Suprapubic skin (tissue), 4 donors: ENCODE measurements at regions not wholly inside any gene's neighbourhood (a gene's known extent, or its start where the extent isn't known, plus 50 kb on each side); places are given as distances from the start of the nearest gene placed in this dataset.

ENCODE experiments used
- DNase-seq, 2 donors: peaks; one replicate each; pipeline ENCODE4 v3.0.0-alpha.2; 2019; ENCODE audit warnings: low spot score in 2 of 2
- H3K27ac ChIP-seq: fragments of 200-600 bp; sonication (generic); one replicate; pipeline ENCODE4 v1.5.1; 2019
- H3K27me3 ChIP-seq: fragments of 200-600 bp; sonication (generic); one replicate; pipeline ENCODE4 v1.5.1; 2019
- H3K36me3 ChIP-seq: fragments of 200-600 bp; sonication (generic); one replicate; pipeline ENCODE4 v1.5.1; 2019
- H3K4me1 ChIP-seq: fragments of 200-600 bp; sonication (generic); one replicate; pipeline ENCODE4 v1.5.1; 2019
- H3K4me3 ChIP-seq: fragments of 200-600 bp; sonication (generic); one replicate; pipeline ENCODE4 v1.5.1; 2019; ENCODE audit warnings: mild to moderate bottlenecking
- H3K9me3 ChIP-seq: fragments of 200-600 bp; sonication (generic); one replicate; pipeline ENCODE4 v1.5.1; 2019
- EP300 ChIP-seq: sonication (generic); formaldehyde crosslinking; IDR thresholded peaks from one replicate; pipeline ENCODE4 v1.6.1; 2017; ENCODE audit warnings: antibody characterized with exemption
- POLR2A ChIP-seq, 2 donors: fragments of 450-650 bp; IDR thresholded peaks; one replicate each; pipeline ENCODE4 v1.6.1; 2017; ENCODE audit warnings: antibody characterized with exemption in 2 of 2, mild to moderate bottlenecking in 2 of 2, moderate library complexity in 2 of 2
- POLR2AphosphoS5 ChIP-seq, 3 donors: sonication (generic); formaldehyde crosslinking; IDR thresholded peaks; one replicate each; pipeline ENCODE4 v1.6.1; 2017; ENCODE audit warnings: antibody characterized with exemption in 3 of 3
- WGBS: methylation state at CpG from one replicate; pipeline ENCODE4 v1.1.5; 2018; 5-methylcytosine and 5-hydroxymethylcytosine counted together
- TF ChIP-seq, protein P1 (sequence below), 2 donors: fragments of 200-600 bp in 1 of 2; fragments of 450-650 bp in 1 of 2; sonication (generic) in 1 of 2; IDR thresholded peaks; one replicate each; pipeline ENCODE4 v1.5.1; 2016 to 2019; ENCODE audit warnings: antibody characterized with exemption in 2 of 2, mild to moderate bottlenecking in 1 of 2, moderate library complexity in 1 of 2

DNA sequence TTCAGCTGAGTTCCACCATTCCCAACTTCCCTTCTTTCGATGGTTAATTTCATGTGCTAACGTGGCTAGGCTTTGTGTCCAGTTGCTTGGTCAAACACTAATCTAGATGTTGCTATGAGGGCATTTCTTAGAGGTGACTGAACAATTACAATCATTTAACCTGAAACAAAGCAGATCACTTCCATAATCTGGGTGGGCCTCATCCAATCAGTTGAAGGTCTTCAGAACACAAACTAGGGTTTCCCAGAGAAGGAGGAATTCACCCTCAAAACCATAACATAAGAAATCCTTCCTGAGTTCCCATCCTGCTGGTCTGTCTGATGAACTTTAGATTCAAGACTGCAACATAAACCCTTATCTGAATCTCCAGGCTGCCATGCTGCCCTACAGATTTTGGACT lies 2381.7 kb downstream of the MAT2B start:
- no peak for TF ChIP-seq EP300
- TF ChIP-seq, protein P1, sequence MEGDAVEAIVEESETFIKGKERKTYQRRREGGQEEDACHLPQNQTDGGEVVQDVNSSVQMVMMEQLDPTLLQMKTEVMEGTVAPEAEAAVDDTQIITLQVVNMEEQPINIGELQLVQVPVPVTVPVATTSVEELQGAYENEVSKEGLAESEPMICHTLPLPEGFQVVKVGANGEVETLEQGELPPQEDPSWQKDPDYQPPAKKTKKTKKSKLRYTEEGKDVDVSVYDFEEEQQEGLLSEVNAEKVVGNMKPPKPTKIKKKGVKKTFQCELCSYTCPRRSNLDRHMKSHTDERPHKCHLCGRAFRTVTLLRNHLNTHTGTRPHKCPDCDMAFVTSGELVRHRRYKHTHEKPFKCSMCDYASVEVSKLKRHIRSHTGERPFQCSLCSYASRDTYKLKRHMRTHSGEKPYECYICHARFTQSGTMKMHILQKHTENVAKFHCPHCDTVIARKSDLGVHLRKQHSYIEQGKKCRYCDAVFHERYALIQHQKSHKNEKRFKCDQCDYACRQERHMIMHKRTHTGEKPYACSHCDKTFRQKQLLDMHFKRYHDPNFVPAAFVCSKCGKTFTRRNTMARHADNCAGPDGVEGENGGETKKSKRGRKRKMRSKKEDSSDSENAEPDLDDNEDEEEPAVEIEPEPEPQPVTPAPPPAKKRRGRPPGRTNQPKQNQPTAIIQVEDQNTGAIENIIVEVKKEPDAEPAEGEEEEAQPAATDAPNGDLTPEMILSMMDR (IDR thresholded peaks at IDR 0.05): no peak
- no peak for TF ChIP-seq POLR2AphosphoS5 (IDR thresholded peaks at IDR 0.05)
- no peak for TF ChIP-seq POLR2A (IDR thresholded peaks at IDR 0.05)

DNA sequence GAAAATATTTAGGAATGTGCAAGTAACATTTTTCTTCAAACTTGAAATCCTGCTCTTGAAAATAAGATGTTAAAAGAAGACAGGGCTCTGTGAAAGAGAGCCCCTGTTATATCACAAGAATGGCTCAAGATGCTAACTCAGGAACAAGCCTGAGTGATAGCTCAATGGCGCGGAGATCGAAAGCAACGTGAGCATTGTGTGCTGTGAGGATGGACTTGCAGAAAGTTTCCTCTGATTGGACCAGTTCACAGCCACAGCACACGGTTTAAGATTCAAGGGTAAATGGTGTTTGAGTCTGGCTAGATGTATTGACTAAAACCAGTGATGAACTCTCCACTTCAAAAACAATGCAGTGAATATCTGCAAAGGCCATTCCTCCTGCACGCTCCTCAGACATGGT lies 2387.0 kb downstream of the MAT2B start:
- Histone ChIP-seq H3K27me3 (no peaks in the 10 kb centered on the region), H3K36me3 (no peaks in the 10 kb centered on the region), H3K27ac (no peak overlapping the region), H3K4me3 (no peak overlapping the region), H3K9me3 (no peaks in the 10 kb centered on the region), H3K4me1 (no peaks in the 10 kb centered on the region)
- TF ChIP-seq EP300: no peak
- TF ChIP-seq, protein P1 (IDR thresholded peaks at IDR 0.05): no peak
- TF ChIP-seq POLR2AphosphoS5 (IDR thresholded peaks at IDR 0.05): no peak
- no peak for TF ChIP-seq POLR2A (IDR thresholded peaks at IDR 0.05)
- DNase-seq: no peak
- 89% methylated on average over 6 of the region's 6 CpGs for WGBS

More for the DNA sequence above, 2381.7 kb downstream of the MAT2B start:
- Histone ChIP-seq H3K27me3 (no peaks in the 10 kb centered on the region), H3K4me1 (no peaks in the 10 kb centered on the region), H3K9me3 (peaks cover 5% of the 10 kb centered on the region), H3K27ac (no peak overlapping the region), H3K36me3 (no peaks in the 10 kb centered on the region), H3K4me3 (no peak overlapping the region)
- DNase-seq: no peak
- 89% methylated on average over 2 of the region's 2 CpGs for WGBS

DNA sequence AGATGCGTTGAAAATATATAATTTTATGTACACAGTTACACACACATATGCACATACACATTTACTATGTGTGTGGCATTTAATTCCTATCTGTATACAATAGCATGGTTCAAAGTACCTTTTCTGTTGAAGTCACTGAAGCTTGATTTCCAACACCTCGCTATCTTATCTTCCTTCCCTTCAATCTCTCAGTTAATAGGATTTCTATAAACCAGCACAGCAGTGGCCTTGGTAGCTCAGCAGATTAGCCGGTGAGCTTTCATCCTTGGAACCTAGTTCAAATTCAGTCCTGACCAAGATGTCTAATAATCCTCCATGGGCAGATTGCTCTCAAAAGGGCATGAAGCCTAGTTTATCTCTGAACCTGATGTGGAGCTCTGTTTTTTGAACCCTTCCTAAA lies 2389.5 kb downstream of the MAT2B start:
- H3K4me3 ChIP-seq: no peak overlapping the region
- H3K4me1 ChIP-seq: no peaks in the 10 kb centered on the region
- no peaks in the 10 kb centered on the region for H3K9me3 ChIP-seq
- no peak for DNase-seq
- TF ChIP-seq EP300: no peak
- no peak for TF ChIP-seq POLR2A (IDR thresholded peaks at IDR 0.05)
- TF ChIP-seq, protein P1 (IDR thresholded peaks at IDR 0.05): no peak
- no peak for TF ChIP-seq POLR2AphosphoS5 (IDR thresholded peaks at IDR 0.05)
- WGBS: 87% methylated on average over 3 of the region's 3 CpGs
- H3K27me3 ChIP-seq: no peaks in the 10 kb centered on the region
- no peak overlapping the region for H3K27ac ChIP-seq
- no peaks in the 10 kb centered on the region for H3K36me3 ChIP-seq

DNA sequence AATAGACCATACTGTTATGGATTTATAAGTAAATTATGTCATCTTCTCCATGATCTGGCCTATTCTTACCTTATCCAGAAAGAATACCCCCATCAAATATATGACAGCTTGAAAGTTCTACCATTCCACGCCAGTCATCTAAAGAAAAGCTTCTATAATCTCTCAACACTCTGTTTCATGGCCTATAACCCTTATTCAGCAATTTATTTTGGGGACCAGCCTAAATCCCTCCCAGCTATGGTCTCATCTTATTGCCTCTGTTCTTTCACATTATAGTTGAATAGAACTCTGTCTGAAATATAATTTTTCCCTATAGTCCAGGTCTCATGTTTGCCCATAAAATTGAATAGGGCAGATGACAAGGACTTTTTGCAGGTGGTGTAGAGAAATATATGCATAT lies 2387.6 kb upstream of the WWC1 start:
- H3K9me3 ChIP-seq: no peaks in the 10 kb centered on the region

DNA sequence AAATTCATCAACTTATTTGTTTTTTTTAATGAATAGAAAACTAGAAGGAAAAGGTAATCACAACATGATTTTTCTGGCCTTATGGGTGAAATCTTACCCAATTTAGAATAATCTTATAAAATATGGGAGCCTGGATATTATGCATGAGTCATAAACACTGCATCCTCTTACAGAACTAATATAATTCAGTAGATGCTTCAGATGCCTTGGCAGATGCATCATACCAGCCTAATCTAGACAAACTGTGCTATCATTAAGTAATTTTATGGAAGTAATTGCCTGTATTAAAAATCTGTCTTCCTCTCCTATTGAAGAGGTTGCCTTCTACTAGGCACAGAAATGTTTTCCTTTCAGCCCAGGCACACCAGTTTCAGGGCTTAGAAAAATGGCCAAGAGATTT lies 2384.6 kb upstream of the WWC1 start:
- Histone ChIP-seq H3K9me3 (no peaks in the 10 kb centered on the region), H3K27ac (no peak overlapping the region), H3K36me3 (no peaks in the 10 kb centered on the region), H3K27me3 (no peaks in the 10 kb centered on the region), H3K4me3 (no peak overlapping the region), H3K4me1 (no peaks in the 10 kb centered on the region)
- TF ChIP-seq EP300: no peak
- DNase-seq: no peak

More for the DNA sequence above, 2387.6 kb upstream of the WWC1 start:
- Histone ChIP-seq H3K36me3 (no peaks in the 10 kb centered on the region), H3K27me3 (no peaks in the 10 kb centered on the region), H3K4me3 (no peak overlapping the region), H3K4me1 (no peaks in the 10 kb centered on the region), H3K27ac (no peak overlapping the region)
- DNase-seq: no peak
- 91% methylated on average over 1 of the region's 1 CpG for WGBS
- no peak for TF ChIP-seq EP300
- no peak for TF ChIP-seq POLR2AphosphoS5 (IDR thresholded peaks at IDR 0.05)
- TF ChIP-seq, protein P1 (IDR thresholded peaks at IDR 0.05): no peak
- no peak for TF ChIP-seq POLR2A (IDR thresholded peaks at IDR 0.05)

DNA sequence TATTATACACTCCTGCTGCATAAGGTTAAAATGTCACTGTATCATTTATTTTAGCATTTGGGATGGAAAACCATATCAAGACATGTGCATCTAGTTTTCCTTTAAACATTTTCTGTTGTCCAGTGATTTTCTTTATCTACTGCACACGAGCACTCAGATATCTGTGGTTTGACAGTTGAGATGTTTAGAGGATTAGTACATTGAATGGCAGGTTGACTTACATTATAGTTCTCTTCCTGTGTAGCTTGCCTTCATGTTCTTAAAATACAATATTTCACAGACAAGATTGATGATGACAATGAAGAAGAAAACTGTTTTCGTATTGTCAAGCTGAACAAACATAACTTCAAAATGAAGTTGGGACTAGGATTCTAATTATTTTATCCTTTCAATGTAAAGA lies 2378.4 kb upstream of the WWC1 start:
- Histone ChIP-seq H3K4me3 (no peak overlapping the region), H3K27ac (no peak overlapping the region), H3K27me3 (no peaks in the 10 kb centered on the region), H3K9me3 (no peaks in the 10 kb centered on the region), H3K4me1 (no peaks in the 10 kb centered on the region), H3K36me3 (no peaks in the 10 kb centered on the region)
- TF ChIP-seq, protein P1 (IDR thresholded peaks at IDR 0.05): no peak
- TF ChIP-seq POLR2A (IDR thresholded peaks at IDR 0.05) (no peak), POLR2AphosphoS5 (IDR thresholded peaks at IDR 0.05) (no peak), EP300 (no peak)
- 42% methylated on average over 2 of the region's 2 CpGs for WGBS
- no peak for DNase-seq
